ENCODE measurements at regions not wholly inside any gene's neighbourhood (a gene's known extent, or its start where the extent isn't known, plus 50 kb on each side); places are given as distances from the start of the nearest gene placed in this dataset.

- H3K4me3 ChIP-seq (ENCODE audit: low read length): no peak overlapping the region
- no peak for DNase-seq (ENCODE audit: low read depth)
- TF ChIP-seq, protein P1, sequence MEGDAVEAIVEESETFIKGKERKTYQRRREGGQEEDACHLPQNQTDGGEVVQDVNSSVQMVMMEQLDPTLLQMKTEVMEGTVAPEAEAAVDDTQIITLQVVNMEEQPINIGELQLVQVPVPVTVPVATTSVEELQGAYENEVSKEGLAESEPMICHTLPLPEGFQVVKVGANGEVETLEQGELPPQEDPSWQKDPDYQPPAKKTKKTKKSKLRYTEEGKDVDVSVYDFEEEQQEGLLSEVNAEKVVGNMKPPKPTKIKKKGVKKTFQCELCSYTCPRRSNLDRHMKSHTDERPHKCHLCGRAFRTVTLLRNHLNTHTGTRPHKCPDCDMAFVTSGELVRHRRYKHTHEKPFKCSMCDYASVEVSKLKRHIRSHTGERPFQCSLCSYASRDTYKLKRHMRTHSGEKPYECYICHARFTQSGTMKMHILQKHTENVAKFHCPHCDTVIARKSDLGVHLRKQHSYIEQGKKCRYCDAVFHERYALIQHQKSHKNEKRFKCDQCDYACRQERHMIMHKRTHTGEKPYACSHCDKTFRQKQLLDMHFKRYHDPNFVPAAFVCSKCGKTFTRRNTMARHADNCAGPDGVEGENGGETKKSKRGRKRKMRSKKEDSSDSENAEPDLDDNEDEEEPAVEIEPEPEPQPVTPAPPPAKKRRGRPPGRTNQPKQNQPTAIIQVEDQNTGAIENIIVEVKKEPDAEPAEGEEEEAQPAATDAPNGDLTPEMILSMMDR (conservative IDR thresholded peaks at IDR 0.05; ENCODE audit: low read depth, low read length): no peak
Measured at GRCh38 chr5:86075139-86075538, 542.6 kb upstream of the COX7C start.

GRCh38 chr5:86095092-86095491 lies 522.6 kb upstream of the COX7C start:
- DNase-seq (ENCODE audit: low read depth): no peak
- H3K4me3 ChIP-seq (ENCODE audit: low read length): no peak overlapping the region
- TF ChIP-seq, protein P1 (conservative IDR thresholded peaks at IDR 0.05; ENCODE audit: low read depth, low read length): no peak

GRCh38 chr5:86101966-86102365 lies 515.8 kb upstream of the COX7C start:
- TF ChIP-seq, protein P1 (conservative IDR thresholded peaks at IDR 0.05; ENCODE audit: low read depth, low read length): no peak
- H3K4me3 ChIP-seq (ENCODE audit: low read length): no peak overlapping the region
- no peak for DNase-seq (ENCODE audit: low read depth)

DNA sequence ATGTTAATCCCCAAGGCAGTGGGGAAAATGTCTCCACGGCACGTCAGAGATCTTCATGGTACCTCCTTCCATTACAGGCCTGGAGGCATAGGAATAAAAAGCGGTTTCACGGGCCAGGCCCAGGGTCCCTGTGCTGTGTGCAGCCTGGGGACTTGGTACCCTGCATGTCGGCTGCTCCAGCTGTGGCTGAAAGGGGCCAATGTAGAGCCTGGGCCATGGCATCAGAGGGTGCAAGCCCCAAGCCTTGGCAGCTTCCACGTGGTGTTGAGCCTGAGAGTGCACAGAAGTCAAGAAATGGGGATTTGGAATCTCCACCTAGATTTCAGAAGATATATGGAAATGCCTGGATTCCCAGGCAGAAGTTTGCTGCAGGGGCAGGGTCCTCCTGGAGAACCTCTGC lies 508.9 kb upstream of the COX7C start:
- no peak for DNase-seq (ENCODE audit: low read depth)
- no peak overlapping the region for H3K4me3 ChIP-seq (ENCODE audit: low read length)
- TF ChIP-seq, protein P1 (conservative IDR thresholded peaks at IDR 0.05; ENCODE audit: low read depth, low read length): no peak

GRCh38 chr5:86112249-86112648 lies 505.5 kb upstream of the COX7C start:
- no peak for DNase-seq (ENCODE audit: low read depth)
- TF ChIP-seq, protein P1 (conservative IDR thresholded peaks at IDR 0.05; ENCODE audit: low read depth, low read length): no peak
- no peak overlapping the region for H3K4me3 ChIP-seq (ENCODE audit: low read length)

GRCh38 chr5:86115164-86115563 lies 502.6 kb upstream of the COX7C start:
- H3K4me3 ChIP-seq (ENCODE audit: low read length): no peak overlapping the region
- TF ChIP-seq, protein P1 (conservative IDR thresholded peaks at IDR 0.05; ENCODE audit: low read depth, low read length): no peak
- no peak for DNase-seq (ENCODE audit: low read depth)

GRCh38 chr5:86118542-86118941 lies 499.2 kb upstream of the COX7C start:
- TF ChIP-seq, protein P1 (conservative IDR thresholded peaks at IDR 0.05; ENCODE audit: low read depth, low read length): peak; percentile 36
- DNase-seq (ENCODE audit: low read depth): no peak
- no peak overlapping the region for H3K4me3 ChIP-seq (ENCODE audit: low read length)

All from retinal pigment epithelial cell (primary cell).